WTC11 (cell line): ENCODE measurements at regions not wholly inside any gene's neighbourhood (a gene's known extent, or its start where the extent isn't known, plus 50 kb on each side); places are given as distances from the start of the nearest gene placed in this dataset.

Experiments
- ATAC-seq: fragments of 200-7000 bp; cut with Tn5 transposase; 2 replicates; pipeline ENCODE4 v1.10.0; 2021; ENCODE audit warnings: mild to moderate bottlenecking, moderate library complexity
- CTCF ChIA-PET: fragments of 300-600 bp; sonication (Branson Sonifier 250); formaldehyde crosslinking; loops from one replicate; lab custom pipeline; 2021; ENCODE audit warnings: antibody characterized with exemption; lab: Charles Lee
- POLR2A ChIA-PET: fragments of 350-600 bp; sonication (Branson Sonifier 250); formaldehyde crosslinking; loops from one replicate; lab custom pipeline; 2021; ENCODE audit warnings: antibody characterized with exemption; lab: Charles Lee
- DNase-seq: peaks from one replicate; pipeline ENCODE4 v3.0.0; 2021; ENCODE audit warnings: low spot score
- H3K27ac Mint-ChIP-seq: 2 replicates; pipeline ENCODE4 v1.8.0; 2021; ENCODE audit warnings: mixed read lengths
- H3K27me3 Mint-ChIP-seq: 2 replicates; pipeline ENCODE4 v1.8.0; 2021; ENCODE audit warnings: low read depth, mild to moderate bottlenecking, moderate library complexity, mixed read lengths
- H3K36me3 Mint-ChIP-seq: 2 replicates; pipeline ENCODE4 v1.8.0; 2021; ENCODE audit warnings: mixed read lengths
- H3K4me1 Mint-ChIP-seq: 2 replicates; pipeline ENCODE4 v1.8.0; 2022; ENCODE audit warnings: mixed read lengths
- H3K4me3 Mint-ChIP-seq: 2 replicates; pipeline ENCODE4 v1.8.0; 2021; ENCODE audit warnings: mild to moderate bottlenecking, moderate library complexity, mixed read lengths
- H3K9me3 Mint-ChIP-seq: 2 replicates; pipeline ENCODE4 v1.8.0; 2021; ENCODE audit warnings: mixed read lengths
- E2F1 ChIP-seq: sonication (generic); formaldehyde crosslinking; IDR thresholded peaks from 2 replicates; pipeline ENCODE4 v1.8.0; 2022; ENCODE audit warnings: mild to moderate bottlenecking, missing genetic modification reagents
- ELF4 ChIP-seq: sonication (generic); formaldehyde crosslinking; IDR thresholded peaks from 2 replicates; pipeline ENCODE4 v1.8.1; 2022; ENCODE audit warnings: low read depth, mild to moderate bottlenecking, moderate library complexity, missing genetic modification reagents
- FOXJ3 ChIP-seq: sonication (generic); formaldehyde crosslinking; IDR thresholded peaks from 2 replicates; pipeline ENCODE4 v1.9.0; 2021; ENCODE audit warnings: missing genetic modification reagents, mild to moderate bottlenecking, borderline replicate concordance
- MLX ChIP-seq: sonication (generic); formaldehyde crosslinking; IDR thresholded peaks from 2 replicates; pipeline ENCODE4 v1.8.1; 2023; ENCODE audit warnings: mild to moderate bottlenecking, missing genetic modification reagents, moderate library complexity
- MXD4 ChIP-seq: fragments of 250-450 bp; sonication (Bioruptor Pico); IDR thresholded peaks from 2 replicates; pipeline ENCODE4 v1.8.0; 2021; ENCODE audit warnings: mild to moderate bottlenecking, moderate library complexity, borderline replicate concordance
- NFE2L1 ChIP-seq: sonication (generic); formaldehyde crosslinking; IDR thresholded peaks from 2 replicates; pipeline ENCODE4 v1.8.1; 2023; ENCODE audit warnings: missing genetic modification reagents
- NR1H2 ChIP-seq: sonication (generic); formaldehyde crosslinking; IDR thresholded peaks from 2 replicates; pipeline ENCODE4 v1.9.0; 2021; ENCODE audit warnings: mild to moderate bottlenecking, moderate library complexity, missing genetic modification reagents
- NR2C2 ChIP-seq: sonication (generic); formaldehyde crosslinking; IDR thresholded peaks from 2 replicates; pipeline ENCODE4 v1.8.0; 2022; ENCODE audit warnings: mild to moderate bottlenecking, missing genetic modification reagents
- PRDM15 ChIP-seq: sonication (generic); formaldehyde crosslinking; IDR thresholded peaks from 2 replicates; pipeline ENCODE4 v1.8.0; 2022; ENCODE audit warnings: missing genetic modification reagents
- PREB ChIP-seq: sonication (generic); formaldehyde crosslinking; IDR thresholded peaks from 2 replicates; pipeline ENCODE4 v1.8.1; 2022; ENCODE audit warnings: mild to moderate bottlenecking, missing genetic modification reagents, moderate library complexity, borderline replicate concordance
- SMAD3 ChIP-seq: sonication (generic); formaldehyde crosslinking; IDR thresholded peaks from 2 replicates; pipeline ENCODE4 v1.8.0; 2022; ENCODE audit warnings: missing genetic modification reagents, mild to moderate bottlenecking, borderline replicate concordance
- SMAD4 ChIP-seq: sonication (generic); formaldehyde crosslinking; IDR thresholded peaks from 2 replicates; pipeline ENCODE4 v1.8.0; 2022; ENCODE audit warnings: mild to moderate bottlenecking, missing genetic modification reagents
- STAT6 ChIP-seq: sonication (generic); formaldehyde crosslinking; conservative IDR thresholded peaks from 2 replicates; pipeline ENCODE4 v1.8.1; 2023; ENCODE audit warnings: mild to moderate bottlenecking, low read depth, missing genetic modification reagents, moderate library complexity
- USF1 ChIP-seq: sonication (generic); formaldehyde crosslinking; IDR thresholded peaks from 2 replicates; pipeline ENCODE4 v1.8.0; 2022; ENCODE audit warnings: mild to moderate bottlenecking, missing genetic modification reagents
- ZBTB21 ChIP-seq: sonication (generic); formaldehyde crosslinking; IDR thresholded peaks from 2 replicates; pipeline ENCODE4 v1.8.1; 2023; ENCODE audit warnings: mild to moderate bottlenecking, missing genetic modification reagents, borderline replicate concordance
- ZNF425 ChIP-seq: fragments of 250-450 bp; sonication (Bioruptor Pico); conservative IDR thresholded peaks from 2 replicates; pipeline ENCODE4 v1.9.0; 2021; ENCODE audit warnings: mild to moderate bottlenecking

- TF ChIP-seq STAT6 (CRISPR knock-in tag), result no peak
- no peak for TF ChIP-seq ELF4 (CRISPR knock-in tag)
Observed at GRCh38 chr4:23171976-23172375, 479.2 kb downstream of the GBA3 start (continued).

- H3K27me3 Mint-ChIP-seq, result no peaks in the 10 kb centered on the region; the same call in 1 of the 2 replicates
- no peaks in the 10 kb centered on the region for H3K36me3 Mint-ChIP-seq
- TF ChIP-seq MXD4 (CRISPR knock-in tag) (no peak), FOXJ3 (CRISPR knock-in tag) (no peak)
- H3K9me3 Mint-ChIP-seq, result peaks cover 28% of the 10 kb centered on the region
- ATAC-seq (no peak), DNase-seq (no peak)
- CTCF ChIA-PET, result no interaction called here
- POLR2A ChIA-PET, result no interaction called here
- H3K4me1 Mint-ChIP-seq, result 0 out of 2 replicates have a peak, but pooled peaks cover 3% of the 10 kb centered on the region
- no peak overlapping the region for H3K27ac Mint-ChIP-seq
- H3K4me3 Mint-ChIP-seq, result no peak overlapping the region
Observed at GRCh38 chr4:23169608-23170311, 477.0 kb downstream of the GBA3 start.

GRCh38 chr4:23166919-23167318, 474.2 kb downstream of the GBA3 start:
- Mint-ChIP-seq H3K36me3 (no peaks in the 10 kb centered on the region), H3K4me3 (no peak overlapping the region), H3K4me1 (peaks cover 26% of the 10 kb centered on the region), H3K9me3 (peaks cover 7% of the 10 kb centered on the region), H3K27me3 (no peaks in the 10 kb centered on the region), H3K27ac (no peak overlapping the region)
- ATAC-seq (no peak), DNase-seq (no peak)
- CTCF ChIA-PET, result interaction anchor here (1.4 kb wide), 1 partner anchor 30 kb away, joined by 3 read pairs; no protein-coding TSS in a partner anchor
- POLR2A ChIA-PET, result no interaction called here
- no peak for TF ChIP-seq NR2C2 (CRISPR knock-in tag)
- TF ChIP-seq ZNF425 (CRISPR knock-in tag), result no peak
- no peak for TF ChIP-seq ZBTB21 (CRISPR knock-in tag)
- TF ChIP-seq NFE2L1 (CRISPR knock-in tag), result no peak
- no peak for TF ChIP-seq SMAD4 (CRISPR knock-in tag)
- TF ChIP-seq PREB (CRISPR knock-in tag), result no peak
- TF ChIP-seq NR1H2 (CRISPR knock-in tag), result no peak
- no peak for TF ChIP-seq MLX (CRISPR knock-in tag)
- no peak for TF ChIP-seq E2F1
- no peak for TF ChIP-seq SMAD3 (CRISPR knock-in tag)
- TF ChIP-seq USF1 (CRISPR knock-in tag), result no peak
- TF ChIP-seq PRDM15 (CRISPR knock-in tag), result no peak
